ENCODE measurements at regions not wholly inside any gene's neighbourhood (a gene's known extent, or its start where the extent isn't known, plus 50 kb on each side); places are given as distances from the start of the nearest gene placed in this dataset.
"Not testable (repeated sequence)": the region's sequence is repeated elsewhere in the genome, so short reads cannot be mapped to it uniquely, and the experiment has no call there.

GRCh38 chr9:67712956-67713355 lies 145.8 kb upstream of the ANKRD20A1 start:
- TF ChIP-seq POLR2A, CTCF (IDR thresholded peaks at IDR 0.05): not testable (repeated sequence)

Data from esophagus squamous epithelium (tissue), 4 donors.